GM21390 (cell line): ENCODE measurements at regions not wholly inside any gene's neighbourhood (a gene's known extent, or its start where the extent isn't known, plus 50 kb on each side); places are given as distances from the start of the nearest gene placed in this dataset.

ENCODE experiments used
- ATAC-seq: cut with Tn5 transposase; IDR thresholded peaks from one replicate; pipeline ENCODE4 v1.9.1; 2021; ENCODE audit not compliant: unreplicated experiment

DNA sequence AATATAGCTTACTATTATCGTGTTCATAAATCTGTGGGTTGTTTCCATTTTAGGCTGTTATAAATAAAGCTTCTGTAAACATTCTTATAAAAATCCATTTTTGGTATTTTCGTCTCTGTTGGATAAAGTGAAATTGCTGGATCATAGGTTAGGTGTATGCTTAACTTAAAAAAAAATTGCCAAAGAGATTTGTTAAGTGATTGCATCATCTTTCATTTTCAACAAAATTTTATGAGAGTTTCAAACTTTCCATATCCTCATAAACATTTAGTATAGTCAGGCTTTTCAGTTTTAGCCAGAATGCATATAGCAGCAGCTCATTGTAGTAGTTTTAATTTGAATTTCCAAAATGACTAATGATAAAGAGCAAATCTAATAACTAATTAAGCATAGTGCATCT is 146.7 kb upstream of the CNTN5 start:
- ATAC-seq = no peak

DNA sequence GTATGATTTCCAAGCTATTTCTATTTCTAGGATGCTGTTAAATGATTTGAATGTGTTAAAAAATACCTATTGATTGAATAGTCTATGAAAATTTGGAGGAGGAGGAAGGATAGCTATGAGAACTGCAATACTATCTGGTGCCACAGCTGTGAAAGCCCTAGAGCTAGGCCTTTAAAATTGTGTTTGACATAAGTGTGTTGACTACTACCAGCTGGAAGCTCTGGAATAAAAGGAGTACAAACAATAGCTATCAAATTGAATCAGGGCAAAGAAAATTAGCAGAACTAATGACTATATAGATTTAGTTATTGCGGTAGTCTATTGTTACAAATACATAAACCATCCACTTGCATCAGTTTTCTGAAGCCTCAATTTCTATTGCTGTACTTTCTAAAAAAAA is 124.8 kb upstream of the CNTN5 start:
- ATAC-seq = no peak

DNA sequence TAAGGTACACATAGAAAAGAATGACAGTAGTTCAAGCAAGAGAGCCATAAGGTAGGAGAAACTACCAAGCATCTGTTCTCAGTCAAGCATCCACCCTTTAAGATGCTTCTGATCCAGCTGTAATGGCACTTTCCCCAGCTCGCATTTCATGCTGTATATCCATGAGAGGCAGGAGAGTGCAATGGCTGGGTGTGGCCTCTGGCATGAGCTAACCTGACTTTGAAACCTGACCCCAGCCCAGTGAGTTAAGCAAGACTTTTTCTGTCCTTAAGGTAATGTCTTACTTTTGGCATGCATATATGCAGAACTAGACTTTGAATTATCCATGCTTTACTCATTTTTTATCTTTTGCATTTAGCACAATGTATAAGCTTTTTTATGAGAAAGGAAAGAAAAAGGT is 79.8 kb upstream of the CNTN5 start:
- ATAC-seq = no peak

DNA sequence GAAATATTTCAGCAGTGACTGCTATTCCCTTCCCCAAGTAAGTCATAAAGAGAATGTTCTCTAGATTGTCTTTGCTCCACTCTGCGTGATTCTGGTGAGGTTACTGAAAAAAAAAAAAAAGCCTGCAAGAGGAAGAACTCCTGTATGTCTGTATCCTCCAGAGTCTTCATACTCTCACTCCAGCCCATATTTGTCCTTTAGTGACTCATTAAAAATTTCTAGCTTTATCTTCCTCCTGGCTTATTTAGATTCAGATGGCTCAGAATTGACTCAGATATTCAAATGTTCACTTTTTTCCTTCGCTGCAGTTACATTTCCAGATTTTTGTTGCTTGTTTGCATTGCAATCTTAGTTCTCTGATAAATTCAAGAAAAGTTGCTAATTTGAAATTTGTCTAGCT is 76.3 kb upstream of the CNTN5 start:
- ATAC-seq = no peak

DNA sequence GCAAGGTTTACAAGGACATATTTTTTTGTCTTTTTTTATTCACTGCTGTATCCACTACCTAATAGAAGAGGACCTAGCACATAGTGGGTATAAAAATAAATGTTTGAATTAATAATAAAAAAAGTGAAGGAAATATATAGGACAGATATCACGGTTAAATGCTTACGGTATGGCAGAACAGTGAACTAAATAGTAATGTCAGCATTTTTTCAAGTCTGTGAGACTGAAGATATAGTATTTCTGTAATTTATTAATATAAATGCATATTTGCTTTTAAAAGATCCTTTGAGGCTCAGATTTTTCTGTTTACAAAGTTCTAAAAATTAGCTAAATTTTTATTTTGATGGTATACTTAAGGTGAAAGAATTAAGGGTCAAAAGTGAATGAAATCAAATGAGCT is 68.6 kb upstream of the CNTN5 start:
- no peak for ATAC-seq

DNA sequence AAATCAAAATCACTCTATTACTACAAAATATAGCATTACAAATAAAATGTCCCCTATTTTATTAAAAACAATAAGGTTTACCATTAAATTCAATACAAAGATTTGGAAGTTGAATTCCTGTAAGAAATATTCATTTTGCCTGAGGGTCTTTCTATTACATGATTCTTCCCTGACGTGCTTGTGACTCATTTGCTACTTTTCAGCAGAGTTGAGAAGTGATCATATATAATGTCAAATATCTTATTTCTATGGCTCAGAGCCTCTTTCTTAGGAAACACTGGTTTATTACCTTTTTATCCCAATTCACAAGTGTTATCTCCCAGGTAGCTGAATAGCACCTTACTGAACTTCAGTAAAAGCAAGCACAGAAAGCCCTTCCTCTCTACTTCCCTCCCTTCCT is 65.2 kb upstream of the CNTN5 start:
- ATAC-seq = no peak

DNA sequence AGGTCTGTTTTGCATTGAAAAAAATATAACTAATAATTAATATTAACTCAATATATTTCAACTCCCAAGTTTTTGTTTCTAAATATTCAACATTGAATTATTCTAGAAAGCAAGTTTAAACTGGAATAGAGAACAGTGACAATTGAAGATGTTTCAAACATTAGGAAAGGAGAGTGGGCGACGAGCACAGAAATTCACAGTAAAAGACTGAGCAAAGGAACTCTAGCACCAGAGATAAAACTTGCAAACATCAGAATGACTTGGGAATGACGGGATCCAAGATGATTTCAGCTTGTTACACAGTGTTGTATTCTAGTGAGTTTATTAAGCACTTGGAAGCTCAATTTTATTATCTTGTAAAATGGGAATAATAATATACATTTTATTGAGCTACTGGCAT is 56.6 kb upstream of the CNTN5 start:
- ATAC-seq = no peak

DNA sequence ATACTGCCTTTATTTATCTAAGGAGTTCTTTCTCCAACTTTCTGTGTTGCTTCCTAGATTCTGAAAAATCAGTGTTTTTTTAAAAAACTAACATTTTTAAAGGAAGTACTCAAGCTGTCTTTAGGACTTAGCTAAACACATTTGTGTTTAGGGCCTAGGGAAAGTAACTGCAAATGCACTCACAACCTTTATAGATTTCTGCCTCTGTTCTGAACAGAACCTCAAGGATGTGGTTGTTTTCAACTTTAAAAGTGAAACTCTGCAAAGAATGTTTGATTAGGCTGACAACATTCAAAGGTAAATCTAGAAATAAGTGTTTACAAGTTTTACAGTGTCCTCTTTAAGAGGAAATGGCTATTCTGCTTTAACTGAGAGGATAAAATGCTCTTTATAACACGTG is 55.4 kb upstream of the CNTN5 start:
- ATAC-seq = no peak

DNA sequence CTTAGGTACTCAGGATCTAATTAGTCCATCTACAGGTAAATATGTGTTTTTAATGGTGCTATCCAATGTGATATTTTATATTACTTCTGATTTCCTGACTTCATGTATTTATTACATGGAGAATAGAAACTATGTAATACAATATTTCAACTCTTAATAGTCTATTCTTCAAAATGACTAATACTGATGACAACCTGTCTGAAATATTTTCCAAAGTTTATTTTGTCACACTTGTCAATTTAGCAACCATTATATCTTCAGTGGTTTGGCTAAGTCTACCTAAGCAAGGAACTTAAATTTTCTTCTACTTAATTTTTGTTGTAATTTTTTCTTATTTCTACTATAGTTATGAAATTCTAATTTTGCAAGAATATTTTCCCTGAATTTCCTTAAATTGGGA is 55.0 kb upstream of the CNTN5 start:
- no peak for ATAC-seq

DNA sequence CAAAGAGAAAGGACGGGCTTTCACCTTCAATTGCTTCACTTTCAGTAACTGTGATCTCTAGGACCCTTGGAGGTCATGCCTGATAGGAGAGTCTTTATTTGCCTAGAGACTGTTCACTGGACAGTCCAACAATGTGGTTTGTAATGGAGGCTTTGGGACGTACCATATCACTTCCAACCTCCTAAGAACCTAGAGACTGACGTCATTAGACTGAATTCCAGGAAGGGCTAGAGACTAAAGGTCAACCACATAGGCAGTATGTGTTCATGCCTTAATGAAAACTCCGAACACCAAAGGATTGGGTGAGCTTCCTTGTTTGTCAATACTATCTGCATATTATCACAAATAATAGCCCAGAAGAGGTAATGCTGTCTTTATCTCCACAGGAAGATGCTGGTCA is 53.7 kb upstream of the CNTN5 start:
- ATAC-seq = no peak
